HEK293 (cell line): ENCODE measurements at regions not wholly inside any gene's neighbourhood (a gene's known extent, or its start where the extent isn't known, plus 50 kb on each side); places are given as distances from the start of the nearest gene placed in this dataset.

Source experiments
- CTCF ChIA-PET: fragments of 350-600 bp; formaldehyde crosslinking; extraction: SDS; loops from one replicate; lab custom pipeline; 2021; ENCODE audit warnings: antibody characterized with exemption; lab: Yijun Ruan, JAX
- POLR2A ChIA-PET: fragments of 300-600 bp; formaldehyde crosslinking; extraction: SDS; loops from one replicate; lab custom pipeline; 2020; ENCODE audit warnings: antibody characterized with exemption, inconsistent platforms; lab: Yijun Ruan, JAX
- H3K27ac ChIP-seq: fragments of 200-500 bp; sonication (Bioruptor generic); 2 replicates; pipeline ENCODE4 v1.5.1; 2014; ENCODE audit warnings: low read depth, low read length, control low read depth, inconsistent platforms; ENCODE audit errors: extremely low read depth
- H3K36me3 ChIP-seq, 2 experiments: fragments of 200-500 bp in 1 of 2; sonication (Bioruptor generic) in 1 of 2; 1 replicate in 1 of 2; 2 replicates in 1 of 2; pipeline ENCODE4 v1.5.1; 2014 to 2017; ENCODE audit warnings: inconsistent platforms in 2 of 2, low read length in 2 of 2; ENCODE audit not compliant: control insufficient read depth in 2 of 2, insufficient read depth in 1 of 2
- H3K4me1 ChIP-seq: fragments of 200-500 bp; sonication (Bioruptor generic); 2 replicates; pipeline ENCODE4 v1.5.1; 2014; ENCODE audit warnings: mild to moderate bottlenecking, low read length, inconsistent platforms; ENCODE audit not compliant: control insufficient read depth, insufficient read depth
- H3K4me3 ChIP-seq: 2 replicates; pipeline ENCODE4 v1.5.1; 2011; ENCODE audit warnings: low read depth, mild to moderate bottlenecking, control low read depth, low read length, moderate library complexity
- H3K9me3 ChIP-seq: fragments of 200-500 bp; sonication (Bioruptor generic); 2 replicates; pipeline ENCODE4 v1.5.1; 2014; ENCODE audit warnings: low read depth, low read length, inconsistent platforms; ENCODE audit not compliant: control insufficient read depth, insufficient read depth
- BCL11B ChIP-seq: fragments of 450-650 bp; formaldehyde crosslinking; IDR thresholded peaks from 2 replicates; pipeline ENCODE4 v1.5.1; 2016; ENCODE audit warnings: low read depth, missing biosample characterization, missing genetic modification characterization
- GLIS2 ChIP-seq: fragments of 450-650 bp; formaldehyde crosslinking; IDR thresholded peaks from 2 replicates; pipeline ENCODE4 v1.5.1; 2016; ENCODE audit warnings: missing biosample characterization, missing genetic modification characterization
- REPIN1 ChIP-seq: fragments of 450-650 bp; formaldehyde crosslinking; IDR thresholded peaks from 2 replicates; pipeline ENCODE4 v1.5.1; 2017; ENCODE audit warnings: missing biosample characterization, missing genetic modification characterization, low read depth
- SP3 ChIP-seq: fragments of 450-650 bp; formaldehyde crosslinking; IDR thresholded peaks from 2 replicates; pipeline ENCODE4 v1.5.1; 2016; ENCODE audit warnings: missing biosample characterization, missing genetic modification characterization
- ZBTB8A ChIP-seq: fragments of 450-650 bp; formaldehyde crosslinking; IDR thresholded peaks from 2 replicates; pipeline ENCODE4 v1.5.1; 2016; ENCODE audit warnings: missing biosample characterization, missing genetic modification characterization
- ZNF138 ChIP-seq: fragments of 450-650 bp; formaldehyde crosslinking; IDR thresholded peaks from 2 replicates; pipeline ENCODE4 v1.5.1; 2016; ENCODE audit warnings: missing biosample characterization, missing genetic modification characterization, borderline replicate concordance
- ZNF169 ChIP-seq: fragments of 450-650 bp; formaldehyde crosslinking; IDR thresholded peaks from 2 replicates; pipeline ENCODE4 v1.5.1; 2016; ENCODE audit warnings: missing biosample characterization, missing genetic modification characterization
- ZNF2 ChIP-seq: fragments of 450-650 bp; formaldehyde crosslinking; IDR thresholded peaks from 2 replicates; pipeline ENCODE4 v1.5.1; 2016; ENCODE audit warnings: missing biosample characterization, missing genetic modification characterization
- ZNF23 ChIP-seq: fragments of 450-650 bp; formaldehyde crosslinking; IDR thresholded peaks from 2 replicates; pipeline ENCODE4 v1.5.1; 2016; ENCODE audit warnings: missing biosample characterization, missing genetic modification characterization, borderline replicate concordance
- ZNF302 ChIP-seq: fragments of 450-650 bp; formaldehyde crosslinking; IDR thresholded peaks from 2 replicates; pipeline ENCODE4 v1.5.1; 2016; ENCODE audit warnings: missing biosample characterization, missing genetic modification characterization, low read depth
- ZNF510 ChIP-seq: fragments of 450-650 bp; formaldehyde crosslinking; IDR thresholded peaks from 2 replicates; pipeline ENCODE4 v1.5.1; 2018; ENCODE audit warnings: mild to moderate bottlenecking, missing genetic modification characterization, missing biosample characterization; ENCODE audit not compliant: insufficient replicate concordance
- ZNF530 ChIP-seq: fragments of 450-650 bp; formaldehyde crosslinking; IDR thresholded peaks from 2 replicates; pipeline ENCODE4 v1.5.1; 2016; ENCODE audit warnings: low read depth, missing biosample characterization, missing genetic modification characterization
- ZNF561 ChIP-seq: fragments of 450-650 bp; IDR thresholded peaks from 2 replicates; pipeline ENCODE4 v1.5.1; 2018; ENCODE audit warnings: missing biosample characterization, missing genetic modification characterization, borderline replicate concordance
- ZNF707 ChIP-seq: fragments of 450-650 bp; formaldehyde crosslinking; IDR thresholded peaks from 2 replicates; pipeline ENCODE4 v1.5.1; 2016; ENCODE audit warnings: missing biosample characterization, missing genetic modification characterization
- ZNF777 ChIP-seq: fragments of 450-650 bp; formaldehyde crosslinking; IDR thresholded peaks from 2 replicates; pipeline ENCODE4 v1.5.1; 2017; ENCODE audit warnings: missing biosample characterization, missing genetic modification characterization, borderline replicate concordance
- TF ChIP-seq, protein P1 (sequence below): fragments of 450-650 bp; formaldehyde crosslinking; IDR thresholded peaks from 2 replicates; pipeline ENCODE4 v1.5.1; 2016; ENCODE audit warnings: missing biosample characterization, missing genetic modification characterization
- TF ChIP-seq, protein P2 (sequence below): fragments of 450-650 bp; formaldehyde crosslinking; IDR thresholded peaks from 2 replicates; pipeline ENCODE4 v1.5.1; 2016; ENCODE audit warnings: missing biosample characterization, missing genetic modification characterization, borderline replicate concordance
- TF ChIP-seq, protein P3 (sequence below): fragments of 450-650 bp; IDR thresholded peaks from 2 replicates; pipeline ENCODE4 v1.5.1; 2018; ENCODE audit warnings: missing biosample characterization, mild to moderate bottlenecking, missing genetic modification characterization
- TF ChIP-seq, protein P4 (sequence below): fragments of 450-650 bp; formaldehyde crosslinking; IDR thresholded peaks from 2 replicates; pipeline ENCODE4 v1.5.1; 2017; ENCODE audit warnings: missing biosample characterization, missing genetic modification characterization
- TF ChIP-seq, protein P5 (sequence below): fragments of 450-650 bp; formaldehyde crosslinking; IDR thresholded peaks from 2 replicates; pipeline ENCODE4 v1.5.1; 2017; ENCODE audit warnings: missing biosample characterization, missing genetic modification characterization

DNA sequence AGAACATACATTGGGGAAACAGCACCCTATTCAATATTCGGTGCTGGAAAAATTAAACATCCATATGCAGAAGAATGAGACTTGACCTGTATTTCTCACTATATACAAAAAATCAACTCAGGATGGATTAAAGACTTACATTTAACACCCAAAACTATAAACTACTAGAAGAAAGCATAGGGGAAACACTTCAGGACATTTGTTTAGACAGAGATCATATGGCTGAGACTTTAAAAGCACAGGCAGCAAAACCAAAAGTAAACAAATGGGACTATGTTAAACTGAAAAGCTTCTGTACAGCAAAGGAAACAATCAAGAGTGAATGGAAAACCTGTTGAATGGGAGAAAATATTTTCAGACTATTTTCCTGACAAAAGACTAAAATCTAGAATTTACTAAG lies 1694.1 kb upstream of the CELF4 start (continued):
- TF ChIP-seq ZNF302 (no peak), ZNF777 (tag by site-specific recombination) (no peak), GLIS2 (tag by site-specific recombination) (no peak)
- TF ChIP-seq, protein P1, sequence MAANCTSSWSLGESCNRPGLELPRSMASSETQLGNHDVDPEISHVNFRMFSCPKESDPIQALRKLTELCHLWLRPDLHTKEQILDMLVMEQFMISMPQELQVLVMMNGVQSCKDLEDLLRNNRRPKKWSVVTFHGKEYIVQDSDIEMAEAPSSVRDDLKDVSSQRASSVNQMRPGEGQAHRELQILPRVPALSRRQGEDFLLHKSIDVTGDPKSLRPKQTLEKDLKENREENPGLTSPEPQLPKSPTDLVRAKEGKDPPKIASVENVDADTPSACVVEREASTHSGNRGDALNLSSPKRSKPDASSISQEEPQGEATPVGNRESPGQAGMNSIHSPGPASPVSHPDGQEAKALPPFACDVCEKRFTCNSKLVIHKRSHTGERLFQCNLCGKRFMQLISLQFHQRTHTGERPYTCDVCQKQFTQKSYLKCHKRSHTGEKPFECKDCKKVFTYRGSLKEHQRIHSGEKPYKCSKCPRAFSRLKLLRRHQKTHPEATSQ (tag by site-specific recombination) = no peak
- TF ChIP-seq, protein P2, sequence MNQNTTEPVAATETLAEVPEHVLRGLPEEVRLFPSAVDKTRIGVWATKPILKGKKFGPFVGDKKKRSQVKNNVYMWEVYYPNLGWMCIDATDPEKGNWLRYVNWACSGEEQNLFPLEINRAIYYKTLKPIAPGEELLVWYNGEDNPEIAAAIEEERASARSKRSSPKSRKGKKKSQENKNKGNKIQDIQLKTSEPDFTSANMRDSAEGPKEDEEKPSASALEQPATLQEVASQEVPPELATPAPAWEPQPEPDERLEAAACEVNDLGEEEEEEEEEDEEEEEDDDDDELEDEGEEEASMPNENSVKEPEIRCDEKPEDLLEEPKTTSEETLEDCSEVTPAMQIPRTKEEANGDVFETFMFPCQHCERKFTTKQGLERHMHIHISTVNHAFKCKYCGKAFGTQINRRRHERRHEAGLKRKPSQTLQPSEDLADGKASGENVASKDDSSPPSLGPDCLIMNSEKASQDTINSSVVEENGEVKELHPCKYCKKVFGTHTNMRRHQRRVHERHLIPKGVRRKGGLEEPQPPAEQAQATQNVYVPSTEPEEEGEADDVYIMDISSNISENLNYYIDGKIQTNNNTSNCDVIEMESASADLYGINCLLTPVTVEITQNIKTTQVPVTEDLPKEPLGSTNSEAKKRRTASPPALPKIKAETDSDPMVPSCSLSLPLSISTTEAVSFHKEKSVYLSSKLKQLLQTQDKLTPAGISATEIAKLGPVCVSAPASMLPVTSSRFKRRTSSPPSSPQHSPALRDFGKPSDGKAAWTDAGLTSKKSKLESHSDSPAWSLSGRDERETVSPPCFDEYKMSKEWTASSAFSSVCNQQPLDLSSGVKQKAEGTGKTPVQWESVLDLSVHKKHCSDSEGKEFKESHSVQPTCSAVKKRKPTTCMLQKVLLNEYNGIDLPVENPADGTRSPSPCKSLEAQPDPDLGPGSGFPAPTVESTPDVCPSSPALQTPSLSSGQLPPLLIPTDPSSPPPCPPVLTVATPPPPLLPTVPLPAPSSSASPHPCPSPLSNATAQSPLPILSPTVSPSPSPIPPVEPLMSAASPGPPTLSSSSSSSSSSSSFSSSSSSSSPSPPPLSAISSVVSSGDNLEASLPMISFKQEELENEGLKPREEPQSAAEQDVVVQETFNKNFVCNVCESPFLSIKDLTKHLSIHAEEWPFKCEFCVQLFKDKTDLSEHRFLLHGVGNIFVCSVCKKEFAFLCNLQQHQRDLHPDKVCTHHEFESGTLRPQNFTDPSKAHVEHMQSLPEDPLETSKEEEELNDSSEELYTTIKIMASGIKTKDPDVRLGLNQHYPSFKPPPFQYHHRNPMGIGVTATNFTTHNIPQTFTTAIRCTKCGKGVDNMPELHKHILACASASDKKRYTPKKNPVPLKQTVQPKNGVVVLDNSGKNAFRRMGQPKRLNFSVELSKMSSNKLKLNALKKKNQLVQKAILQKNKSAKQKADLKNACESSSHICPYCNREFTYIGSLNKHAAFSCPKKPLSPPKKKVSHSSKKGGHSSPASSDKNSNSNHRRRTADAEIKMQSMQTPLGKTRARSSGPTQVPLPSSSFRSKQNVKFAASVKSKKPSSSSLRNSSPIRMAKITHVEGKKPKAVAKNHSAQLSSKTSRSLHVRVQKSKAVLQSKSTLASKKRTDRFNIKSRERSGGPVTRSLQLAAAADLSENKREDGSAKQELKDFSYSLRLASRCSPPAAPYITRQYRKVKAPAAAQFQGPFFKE (tag by site-specific recombination) = no peak

DNA sequence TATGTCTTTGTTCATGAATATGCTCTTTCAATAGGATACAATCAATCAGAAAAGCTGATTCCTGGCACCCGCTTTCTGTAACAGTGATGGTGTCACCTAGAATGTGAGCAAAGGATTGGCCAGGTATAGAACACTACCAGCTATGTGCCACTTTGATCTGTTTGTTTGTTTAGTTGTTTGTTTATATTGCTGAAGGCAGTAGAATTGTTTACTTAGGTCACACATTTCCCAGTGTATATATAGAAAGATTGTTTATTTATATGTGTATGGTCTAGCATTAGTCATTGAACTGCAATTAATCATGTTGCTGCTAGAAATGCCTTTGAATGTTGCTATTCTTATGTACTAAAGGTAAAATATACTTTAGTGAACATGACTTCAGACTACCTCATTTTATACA lies 1678.6 kb upstream of the CELF4 start:
- TF ChIP-seq ZNF169 (no peak), ZNF561 (no peak), SP3 (tag by site-specific recombination) (no peak), ZBTB8A (tag by site-specific recombination) (no peak), ZNF138 (tag by site-specific recombination) (no peak)
- TF ChIP-seq, protein P3, sequence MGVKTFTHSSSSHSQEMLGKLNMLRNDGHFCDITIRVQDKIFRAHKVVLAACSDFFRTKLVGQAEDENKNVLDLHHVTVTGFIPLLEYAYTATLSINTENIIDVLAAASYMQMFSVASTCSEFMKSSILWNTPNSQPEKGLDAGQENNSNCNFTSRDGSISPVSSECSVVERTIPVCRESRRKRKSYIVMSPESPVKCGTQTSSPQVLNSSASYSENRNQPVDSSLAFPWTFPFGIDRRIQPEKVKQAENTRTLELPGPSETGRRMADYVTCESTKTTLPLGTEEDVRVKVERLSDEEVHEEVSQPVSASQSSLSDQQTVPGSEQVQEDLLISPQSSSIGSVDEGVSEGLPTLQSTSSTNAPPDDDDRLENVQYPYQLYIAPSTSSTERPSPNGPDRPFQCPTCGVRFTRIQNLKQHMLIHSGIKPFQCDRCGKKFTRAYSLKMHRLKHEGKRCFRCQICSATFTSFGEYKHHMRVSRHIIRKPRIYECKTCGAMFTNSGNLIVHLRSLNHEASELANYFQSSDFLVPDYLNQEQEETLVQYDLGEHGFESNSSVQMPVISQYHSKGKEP (tag by site-specific recombination) = no peak
- TF ChIP-seq, protein P4, sequence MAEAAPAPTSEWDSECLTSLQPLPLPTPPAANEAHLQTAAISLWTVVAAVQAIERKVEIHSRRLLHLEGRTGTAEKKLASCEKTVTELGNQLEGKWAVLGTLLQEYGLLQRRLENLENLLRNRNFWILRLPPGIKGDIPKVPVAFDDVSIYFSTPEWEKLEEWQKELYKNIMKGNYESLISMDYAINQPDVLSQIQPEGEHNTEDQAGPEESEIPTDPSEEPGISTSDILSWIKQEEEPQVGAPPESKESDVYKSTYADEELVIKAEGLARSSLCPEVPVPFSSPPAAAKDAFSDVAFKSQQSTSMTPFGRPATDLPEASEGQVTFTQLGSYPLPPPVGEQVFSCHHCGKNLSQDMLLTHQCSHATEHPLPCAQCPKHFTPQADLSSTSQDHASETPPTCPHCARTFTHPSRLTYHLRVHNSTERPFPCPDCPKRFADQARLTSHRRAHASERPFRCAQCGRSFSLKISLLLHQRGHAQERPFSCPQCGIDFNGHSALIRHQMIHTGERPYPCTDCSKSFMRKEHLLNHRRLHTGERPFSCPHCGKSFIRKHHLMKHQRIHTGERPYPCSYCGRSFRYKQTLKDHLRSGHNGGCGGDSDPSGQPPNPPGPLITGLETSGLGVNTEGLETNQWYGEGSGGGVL (tag by site-specific recombination) = no peak
- H3K9me3 ChIP-seq = no peaks in the 10 kb centered on the region
- CTCF ChIA-PET = no interaction called here

DNA sequence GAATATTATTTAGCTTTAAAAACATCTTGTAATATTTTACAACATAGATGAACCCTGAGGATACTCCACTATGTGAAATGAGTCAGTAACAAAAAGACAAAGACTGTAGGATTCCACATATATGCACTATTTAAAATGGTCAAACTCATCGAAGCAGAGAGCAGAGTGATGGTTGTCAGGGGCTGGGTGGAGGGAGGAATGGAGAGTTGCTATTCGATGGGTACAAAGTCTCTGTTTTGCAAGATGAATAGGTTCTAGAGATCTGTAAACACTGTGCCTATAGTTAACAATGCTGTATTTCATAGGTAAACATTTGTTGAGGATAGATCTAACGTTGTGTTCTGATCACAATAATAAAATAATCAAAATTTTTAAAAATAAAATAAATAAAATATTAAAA lies 1675.9 kb upstream of the CELF4 start:
- TF ChIP-seq, protein P5, sequence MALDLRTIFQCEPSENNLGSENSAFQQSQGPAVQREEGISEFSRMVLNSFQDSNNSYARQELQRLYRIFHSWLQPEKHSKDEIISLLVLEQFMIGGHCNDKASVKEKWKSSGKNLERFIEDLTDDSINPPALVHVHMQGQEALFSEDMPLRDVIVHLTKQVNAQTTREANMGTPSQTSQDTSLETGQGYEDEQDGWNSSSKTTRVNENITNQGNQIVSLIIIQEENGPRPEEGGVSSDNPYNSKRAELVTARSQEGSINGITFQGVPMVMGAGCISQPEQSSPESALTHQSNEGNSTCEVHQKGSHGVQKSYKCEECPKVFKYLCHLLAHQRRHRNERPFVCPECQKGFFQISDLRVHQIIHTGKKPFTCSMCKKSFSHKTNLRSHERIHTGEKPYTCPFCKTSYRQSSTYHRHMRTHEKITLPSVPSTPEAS = no peak
- no peak for TF ChIP-seq ZNF23 (tag by site-specific recombination)
- TF ChIP-seq ZNF510 = no peak
- no peak for TF ChIP-seq ZNF530 (tag by site-specific recombination)
- TF ChIP-seq REPIN1 (tag by site-specific recombination) = no peak
- no peak for TF ChIP-seq BCL11B (tag by site-specific recombination)
- no peak for TF ChIP-seq ZNF707 (tag by site-specific recombination)
- TF ChIP-seq ZNF2 = no peak
- ChIA-PET CTCF (no interaction called here), POLR2A (no interaction called here)
- Histone ChIP-seq H3K36me3 (no peaks in the 10 kb centered on the region), H3K27ac (no peak overlapping the region), H3K4me1 (no peaks in the 10 kb centered on the region), H3K4me3 (no peak overlapping the region), H3K9me3 (no peaks in the 10 kb centered on the region)

More for the DNA sequence above, 1678.6 kb upstream of the CELF4 start:
- Histone ChIP-seq H3K4me1 (no peaks in the 10 kb centered on the region), H3K27ac (no peak overlapping the region), H3K4me3 (no peak overlapping the region), H3K36me3 (no peaks in the 10 kb centered on the region)
- POLR2A ChIA-PET = no interaction called here
